Thyroid gland (tissue), 4 donors: ENCODE measurements at regions not wholly inside any gene's neighbourhood (a gene's known extent, or its start where the extent isn't known, plus 50 kb on each side); places are given as distances from the start of the nearest gene placed in this dataset.

ENCODE experiments used
- DNase-seq, 2 donors: peaks; one replicate each; pipeline ENCODE4 v3.0.0-alpha.2; 2019
- H3K27ac ChIP-seq, 3 donors: fragments of 200-600 bp; sonication (generic); 1 replicate in 2 of 3; 2 replicates in 1 of 3; pipeline ENCODE4 v1.5.1; 2016 to 2019; ENCODE audit warnings: mild to moderate bottlenecking in 1 of 3, moderate library complexity in 1 of 3
- H3K27me3 ChIP-seq: fragments of 200-600 bp; sonication (generic); one replicate; pipeline ENCODE4 v1.5.1; 2019
- H3K36me3 ChIP-seq, 2 donors: fragments of 200-600 bp; sonication (generic); one replicate each; pipeline ENCODE4 v1.5.1; 2016 to 2019
- H3K4me1 ChIP-seq, 2 donors: fragments of 200-600 bp; sonication (generic); one replicate each; pipeline ENCODE4 v1.5.1; 2017 to 2019
- H3K4me3 ChIP-seq, 3 donors: fragments of 200-600 bp; sonication (generic); replicated peaks in 1 of 3; 1 replicate in 2 of 3; 2 replicates in 1 of 3; pipeline ENCODE4 v1.5.1; 2016; ENCODE audit warnings: mild to moderate bottlenecking in 1 of 3
- H3K9me3 ChIP-seq: fragments of 200-600 bp; sonication (generic); one replicate; pipeline ENCODE4 v1.5.1; 2017
- CTCF ChIP-seq, 6 experiments: fragments of 200-600 bp in 3 of 6; fragments of 450-650 bp in 3 of 6; sonication (generic) in 3 of 6; IDR thresholded peaks; one replicate each; pipeline ENCODE4 v1.5.1; 2016 to 2019; ENCODE audit warnings: antibody characterized with exemption in 6 of 6, mild to moderate bottlenecking in 2 of 6, inconsistent platforms in 1 of 6, moderate library complexity in 1 of 6
- POLR2A ChIP-seq, 2 donors: fragments of 450-650 bp; IDR thresholded peaks; one replicate each; pipeline ENCODE4 v1.6.1; 2017; ENCODE audit warnings: antibody characterized with exemption in 2 of 2, mild to moderate bottlenecking in 2 of 2, moderate library complexity in 1 of 2
- WGBS, 2 donors: methylation state at CpG; one replicate each; pipeline ENCODE4 v1.1.5; 2017; 5-methylcytosine and 5-hydroxymethylcytosine counted together
- intact Hi-C: fragments of 100-400 bp; cut with DNase I; formaldehyde crosslinking; loops from one replicate; pipeline ENCODE4 v1.15.1; 2023

- no peaks in the 10 kb centered on the region for H3K27me3 ChIP-seq
- H3K4me3 ChIP-seq: no peak overlapping the region
These were observed 189.2 kb upstream of the DSEL start for GRCh38 chr18:67705748-67706147.

GRCh38 chr18:67695684-67696083 is 179.2 kb upstream of the DSEL start:
- Histone ChIP-seq H3K27me3 (no peaks in the 10 kb centered on the region), H3K36me3 (no peaks in the 10 kb centered on the region), H3K27ac (no peak overlapping the region), H3K4me1 (no peaks in the 10 kb centered on the region), H3K9me3 (no peaks in the 10 kb centered on the region), H3K4me3 (no peak overlapping the region)
- no peak for DNase-seq
- no peak for TF ChIP-seq POLR2A (IDR thresholded peaks at IDR 0.05)
- TF ChIP-seq CTCF (IDR thresholded peaks at IDR 0.05): no peak
- intact Hi-C loops: no loop called here
- WGBS, 2 donors: 96% methylated on average over 1 of the region's 1 CpG

More at GRCh38 chr18:67705748-67706147, 189.2 kb upstream of the DSEL start:
- no peaks in the 10 kb centered on the region for H3K4me1 ChIP-seq
- DNase-seq: no peak
- H3K9me3 ChIP-seq: no peaks in the 10 kb centered on the region
- H3K27ac ChIP-seq: no peak overlapping the region
- WGBS, 2 donors: 69 to 82% methylated on average over 2 of the region's 2 CpGs
- H3K36me3 ChIP-seq: no peaks in the 10 kb centered on the region
- intact Hi-C loops: no loop called here
- TF ChIP-seq POLR2A (IDR thresholded peaks at IDR 0.05): no peak
- TF ChIP-seq CTCF (IDR thresholded peaks at IDR 0.05): no peak

- no peak overlapping the region for H3K4me3 ChIP-seq
- intact Hi-C loops: no loop called here
- no peak for DNase-seq
- WGBS, 2 donors: 69 to 80% methylated on average over 2 of the region's 2 CpGs
- H3K27me3 ChIP-seq: no peaks in the 10 kb centered on the region
- no peaks in the 10 kb centered on the region for H3K36me3 ChIP-seq
- no peak overlapping the region for H3K27ac ChIP-seq
- no peak for TF ChIP-seq CTCF (IDR thresholded peaks at IDR 0.05)
- TF ChIP-seq POLR2A (IDR thresholded peaks at IDR 0.05): no peak
- no peaks in the 10 kb centered on the region for H3K9me3 ChIP-seq
- no peaks in the 10 kb centered on the region for H3K4me1 ChIP-seq
These were observed 178.3 kb upstream of the DSEL start for GRCh38 chr18:67694787-67695186.

GRCh38 chr18:67692811-67693210 is 176.3 kb upstream of the DSEL start:
- WGBS, 2 donors: 88 to 93% methylated on average over 4 of the region's 4 CpGs

GRCh38 chr18:67682516-67682915 is 166.0 kb upstream of the DSEL start:
- 90 to 92% methylated on average over 1 of the region's 1 CpG for WGBS, 2 donors
- Histone ChIP-seq H3K36me3 (no peaks in the 10 kb centered on the region), H3K9me3 (no peaks in the 10 kb centered on the region), H3K27ac (no peak overlapping the region), H3K4me1 (no peaks in the 10 kb centered on the region), H3K27me3 (no peaks in the 10 kb centered on the region), H3K4me3 (no peak overlapping the region)
- intact Hi-C loops: no loop called here
- TF ChIP-seq POLR2A (IDR thresholded peaks at IDR 0.05): no peak
- no peak for TF ChIP-seq CTCF (IDR thresholded peaks at IDR 0.05)
- DNase-seq: no peak

More at GRCh38 chr18:67692811-67693210, 176.3 kb upstream of the DSEL start:
- Histone ChIP-seq H3K4me3 (no peak overlapping the region), H3K27me3 (no peaks in the 10 kb centered on the region), H3K36me3 (no peaks in the 10 kb centered on the region), H3K9me3 (no peaks in the 10 kb centered on the region), H3K4me1 (no peaks in the 10 kb centered on the region), H3K27ac (no peak overlapping the region)
- no peak for DNase-seq
- intact Hi-C loops: no loop called here
- no peak for TF ChIP-seq CTCF (IDR thresholded peaks at IDR 0.05)
- TF ChIP-seq POLR2A (IDR thresholded peaks at IDR 0.05): no peak
